HepG2 (cell line): ENCODE measurements at regions not wholly inside any gene's neighbourhood (a gene's known extent, or its start where the extent isn't known, plus 50 kb on each side); places are given as distances from the start of the nearest gene placed in this dataset.

ENCODE experiments used
- ATAC-seq: fragments of 200-7000 bp; cut with Tn5 transposase; 3 replicates; pipeline ENCODE4 v1.9.1; 2020; ENCODE audit warnings: mild to moderate bottlenecking, moderate library complexity
- BruUV-seq: library from RNA; stranded (reverse); fragments of 400-500 nt; replicated peaks from 2 replicates; lab custom pipeline; 2021; lab: Mats Ljungman, UMichigan
- CTCF ChIA-PET: fragments of 300-600 bp; formaldehyde crosslinking; extraction: SDS; loops from one replicate; lab custom pipeline; 2021; ENCODE audit warnings: low total read pairs, inconsistent platforms, low intra/inter-chr PET ratio; lab: Yijun Ruan, JAX
- POLR2A ChIA-PET: fragments of 350-600 bp; sonication (Branson Sonifier 250); formaldehyde crosslinking; loops from one replicate; lab custom pipeline; 2020; ENCODE audit warnings: antibody characterized with exemption, inconsistent platforms; lab: Yijun Ruan, JAX
- DNase-seq: peaks from one replicate; pipeline ENCODE4 v3.0.0-alpha.2; 2015; ENCODE audit warnings: low spot score
- FAIRE-seq: peaks from 3 replicates; lab custom pipeline; 2011; peaks lifted over from hg19 to GRCh38; lab: Jason Lieb, UNC
- H2AFZ ChIP-seq: one replicate; pipeline ENCODE4 v1.6.1; 2011; ENCODE audit warnings: low read length, inconsistent platforms
- H3K27ac ChIP-seq: fragments of 300-600 bp; 3 replicates; pipeline ENCODE4 v1.8.0; 2011; ENCODE audit warnings: mixed run types, mild to moderate bottlenecking, mixed read lengths, low read length, inconsistent platforms; ENCODE audit not compliant: insufficient read depth; ENCODE audit errors: extremely low read length
- H3K27me3 ChIP-seq, 2 experiments: fragments of 200-600 bp in 1 of 2; 2 replicates in 1 of 2; 3 replicates in 1 of 2; pipeline versions ENCODE4 v1.6.0 to v1.8.0; 2011; ENCODE audit warnings: low read length in 2 of 2, mild to moderate bottlenecking in 2 of 2, moderate library complexity in 2 of 2, inconsistent platforms in 1 of 2; ENCODE audit not compliant: insufficient read depth in 2 of 2, control insufficient read depth in 1 of 2
- H3K36me3 ChIP-seq, 2 experiments: fragments of 200-600 bp in 1 of 2; replicated peaks in 1 of 2; 2 replicates in 1 of 2; 3 replicates in 1 of 2; pipeline versions ENCODE4 v1.5.1 to v1.8.0; 2011; ENCODE audit warnings: low read length in 2 of 2, inconsistent platforms in 1 of 2; ENCODE audit not compliant: insufficient read depth in 2 of 2, control insufficient read depth in 1 of 2
- H3K4me1 ChIP-seq: 2 replicates; pipeline ENCODE4 v1.5.1; 2012; ENCODE audit warnings: low read length, inconsistent platforms; ENCODE audit not compliant: insufficient read depth
- H3K4me2 ChIP-seq: 2 replicates; pipeline ENCODE4 v1.6.0; 2011; ENCODE audit warnings: low read depth, low read length, inconsistent platforms
- H3K4me3 ChIP-seq, 3 experiments: fragments of 200-600 bp in 1 of 3; sonication (generic), shearing (Covaris generic) in 1 of 3; replicated peaks in 1 of 3; 2 replicates each; pipeline ENCODE4 v1.5.1; 2011 to 2016; ENCODE audit warnings: low read length in 3 of 3, inconsistent platforms in 2 of 3, low read depth in 2 of 3, mild to moderate bottlenecking in 2 of 3, control low read depth in 1 of 3, mixed read lengths in 1 of 3; ENCODE audit not compliant: insufficient read depth in 1 of 3
- H3K79me2 ChIP-seq: one replicate; pipeline ENCODE4 v1.6.1; 2011; ENCODE audit warnings: low read length, inconsistent platforms; ENCODE audit not compliant: insufficient read depth
- H3K9ac ChIP-seq: 2 replicates; pipeline ENCODE4 v1.6.0; 2011; ENCODE audit warnings: mild to moderate bottlenecking, low read depth, low read length, inconsistent platforms; ENCODE audit not compliant: insufficient read depth
- H3K9me3 ChIP-seq: 2 replicates; pipeline ENCODE4 v1.5.1; 2012; ENCODE audit warnings: mild to moderate bottlenecking, low read length
- H4K20me1 ChIP-seq: 2 replicates; pipeline ENCODE4 v1.6.0; 2011; ENCODE audit warnings: inconsistent platforms, mild to moderate bottlenecking, low read length, moderate library complexity; ENCODE audit not compliant: insufficient read depth
- ELK4 ChIP-seq: sonication (generic); formaldehyde crosslinking; IDR thresholded peaks from 2 replicates; pipeline ENCODE4 v1.9.0; 2021; ENCODE audit warnings: missing genetic modification reagents, borderline replicate concordance
- PHB2 ChIP-seq: fragments of 450-650 bp; IDR thresholded peaks from 2 replicates; pipeline ENCODE4 v1.6.1; 2018; ENCODE audit not compliant: partially characterized antibody
- PRPF4 ChIP-seq: fragments of 200-400 bp; formaldehyde crosslinking; IDR thresholded peaks from 2 replicates; pipeline ENCODE4 v1.6.1; 2016; ENCODE audit warnings: low read length, low read depth; ENCODE audit not compliant: poor library complexity, severe bottlenecking
- ZBTB33 ChIP-seq: sonication (generic); formaldehyde crosslinking; IDR thresholded peaks from 2 replicates; pipeline ENCODE4 v1.4.0; 2020; ENCODE audit warnings: missing genetic modification reagents
- ZIK1 ChIP-seq: sonication (generic); formaldehyde crosslinking; IDR thresholded peaks from 2 replicates; pipeline ENCODE4 v1.5.0; 2020; ENCODE audit warnings: mild to moderate bottlenecking, low read depth, missing genetic modification reagents, borderline replicate concordance
- ZKSCAN5 ChIP-seq: sonication (generic); formaldehyde crosslinking; IDR thresholded peaks from 2 replicates; pipeline ENCODE4 v1.5.1; 2020; ENCODE audit warnings: mild to moderate bottlenecking, missing genetic modification reagents
- ZNF251 ChIP-seq: sonication (generic); formaldehyde crosslinking; IDR thresholded peaks from 2 replicates; pipeline ENCODE4 v1.9.0; 2021; ENCODE audit warnings: mild to moderate bottlenecking, missing genetic modification reagents
- ZNF274 ChIP-seq: sonication (generic); formaldehyde crosslinking; IDR thresholded peaks from 2 replicates; pipeline ENCODE4 v1.5.1; 2020; ENCODE audit warnings: mild to moderate bottlenecking, missing genetic modification reagents
- ZNF34 ChIP-seq: sonication (generic); formaldehyde crosslinking; IDR thresholded peaks from 2 replicates; pipeline ENCODE4 v1.4.0; 2020; ENCODE audit warnings: mild to moderate bottlenecking, missing genetic modification reagents, borderline replicate concordance
- ZNF737 ChIP-seq: sonication (generic); formaldehyde crosslinking; IDR thresholded peaks from 2 replicates; pipeline ENCODE4 v1.5.0; 2020; ENCODE audit warnings: missing genetic modification reagents, mild to moderate bottlenecking, borderline replicate concordance
- ZNF891 ChIP-seq: sonication (generic); formaldehyde crosslinking; IDR thresholded peaks from 2 replicates; pipeline ENCODE4 v1.5.0; 2020; ENCODE audit warnings: mild to moderate bottlenecking, missing genetic modification reagents
- ZXDC ChIP-seq: sonication (generic); formaldehyde crosslinking; IDR thresholded peaks from 2 replicates; pipeline ENCODE4 v1.5.0; 2020; ENCODE audit warnings: mild to moderate bottlenecking, missing genetic modification reagents
- in situ Hi-C: cut with HindIII; loops from 2 replicates; pipeline ENCODE4 v1.10.0; 2017; ENCODE audit warnings: low pct_unique_long_range_greater_than_20kb; ENCODE audit not compliant: extremely low pct_ligation_motif_present
- intact Hi-C: fragments of 100-400 bp; cut with micrococcal nuclease; formaldehyde crosslinking; loops from one replicate; pipeline ENCODE4 v1.10.0; 2022; ENCODE audit not compliant: unreplicated experiment
- TF ChIP-seq, protein P1 (sequence below): sonication (generic); formaldehyde crosslinking; IDR thresholded peaks from 2 replicates; pipeline ENCODE4 v1.4.0; 2020; ENCODE audit warnings: mild to moderate bottlenecking, missing genetic modification reagents

DNA sequence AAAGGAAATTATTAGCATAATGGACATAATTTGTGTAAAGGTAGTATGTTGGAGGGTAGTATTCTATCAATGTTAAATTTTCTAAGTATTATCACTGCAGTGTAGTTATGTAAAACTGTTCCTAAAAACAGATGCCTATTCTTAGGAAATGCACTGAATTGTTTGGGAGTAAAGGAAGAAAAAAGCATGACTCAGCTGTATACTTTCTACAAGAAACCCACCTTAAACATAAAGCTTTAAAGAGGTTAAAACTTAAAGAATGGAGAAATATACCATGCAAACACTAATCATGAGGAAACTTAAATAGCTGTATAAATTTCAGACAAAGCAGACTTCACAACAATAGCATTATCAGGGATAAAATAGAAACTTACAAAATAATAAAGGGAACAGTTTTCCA lies 292.9 kb downstream of the ANTXR2 start (continued):
- TF ChIP-seq ELK4, result no peak
- TF ChIP-seq ZNF274, result no peak
- TF ChIP-seq, all 625 proteins: peak for 3

DNA sequence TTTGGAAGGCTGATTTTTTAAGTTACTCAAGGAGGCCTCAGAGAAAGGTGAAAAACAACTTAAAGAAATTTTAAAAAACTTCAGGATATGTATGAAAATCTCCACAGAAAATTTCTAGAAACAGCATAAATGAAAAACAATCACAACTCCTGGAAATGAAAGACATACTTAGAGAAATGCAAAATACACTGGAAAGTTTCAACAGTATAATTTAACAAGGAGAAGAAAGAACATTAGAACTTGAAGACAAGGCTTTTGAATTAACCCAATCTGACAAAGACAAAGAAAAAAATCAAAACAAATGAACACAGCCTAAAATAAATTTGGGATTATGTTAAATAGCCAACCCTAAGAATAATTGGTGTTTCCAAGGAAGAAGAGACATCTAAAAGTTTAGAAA lies 300.5 kb downstream of the ANTXR2 start:
- CTCF ChIA-PET, result no interaction called here
- no peak for FAIRE-seq
- no peak overlapping the region for H3K27ac ChIP-seq
- no peak overlapping the region for H3K4me2 ChIP-seq
- no peaks in the 10 kb centered on the region for H3K4me1 ChIP-seq
- H3K9me3 ChIP-seq, result peaks cover 84% of the 10 kb centered on the region
- POLR2A ChIA-PET, result no interaction called here
- H4K20me1 ChIP-seq, result no peaks in the 10 kb centered on the region
- intact Hi-C loops, result no loop called here
- TF ChIP-seq ZNF737 (CRISPR knock-in tag) (no peak), PRPF4 (no peak), ZBTB33 (CRISPR knock-in tag) (no peak), PHB2 (no peak), ZKSCAN5 (CRISPR knock-in tag) (no peak), ZNF251 (CRISPR knock-in tag) (no peak), ZNF891 (no peak), ZIK1 (CRISPR knock-in tag) (no peak), ZNF34 (no peak), ZXDC (CRISPR knock-in tag) (no peak)
- TF ChIP-seq, protein P1, sequence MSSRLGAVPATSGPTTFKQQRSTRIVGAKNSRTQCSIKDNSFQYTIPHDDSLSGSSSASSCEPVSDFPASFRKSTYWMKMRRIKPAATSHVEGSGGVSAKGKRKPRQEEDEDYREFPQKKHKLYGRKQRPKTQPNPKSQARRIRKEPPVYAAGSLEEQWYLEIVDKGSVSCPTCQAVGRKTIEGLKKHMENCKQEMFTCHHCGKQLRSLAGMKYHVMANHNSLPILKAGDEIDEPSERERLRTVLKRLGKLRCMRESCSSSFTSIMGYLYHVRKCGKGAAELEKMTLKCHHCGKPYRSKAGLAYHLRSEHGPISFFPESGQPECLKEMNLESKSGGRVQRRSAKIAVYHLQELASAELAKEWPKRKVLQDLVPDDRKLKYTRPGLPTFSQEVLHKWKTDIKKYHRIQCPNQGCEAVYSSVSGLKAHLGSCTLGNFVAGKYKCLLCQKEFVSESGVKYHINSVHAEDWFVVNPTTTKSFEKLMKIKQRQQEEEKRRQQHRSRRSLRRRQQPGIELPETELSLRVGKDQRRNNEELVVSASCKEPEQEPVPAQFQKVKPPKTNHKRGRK (CRISPR knock-in tag), result no peak
- no peak overlapping the region for H3K4me3 ChIP-seq
- H2AFZ ChIP-seq, result no peak overlapping the region
- no TSS peak for BruUV-seq
- no peaks in the 10 kb centered on the region for H3K79me2 ChIP-seq
- in situ Hi-C loops, result no loop called here
- no peaks in the 10 kb centered on the region for H3K27me3 ChIP-seq
- no peak for ATAC-seq
- no peaks in the 10 kb centered on the region for H3K36me3 ChIP-seq
- DNase-seq, result no peak
- H3K9ac ChIP-seq, result no peak overlapping the region
